SK-N-SH treated with all-trans-retinoic acid at 6 μM for 48 hours (cell line): ENCODE measurements at regions not wholly inside any gene's neighbourhood (a gene's known extent, or its start where the extent isn't known, plus 50 kb on each side); places are given as distances from the start of the nearest gene placed in this dataset.

Experiments used
- ATAC-seq: fragments of 200-7000 bp; cut with Tn5 transposase; 3 replicates; pipeline ENCODE4 v1.9.1; 2020; ENCODE audit warnings: mild to moderate bottlenecking, moderate library complexity
- ARNTL ChIP-seq: fragments of 450-650 bp; formaldehyde crosslinking; IDR thresholded peaks from 2 replicates; pipeline ENCODE4 v1.5.0; 2020; ENCODE audit warnings: low read depth, mild to moderate bottlenecking, moderate library complexity, borderline replicate concordance
- BACH2 ChIP-seq: fragments of 250-450 bp; sonication (Bioruptor Pico); IDR thresholded peaks from 2 replicates; pipeline ENCODE4 v1.9.0; 2021; ENCODE audit warnings: mild to moderate bottlenecking, borderline replicate concordance
- CREB5 ChIP-seq: fragments of 250-450 bp; sonication (Bioruptor Pico); IDR thresholded peaks from 2 replicates; pipeline ENCODE4 v1.5.1; 2020; ENCODE audit warnings: low read depth, mild to moderate bottlenecking, moderate library complexity
- CSDC2 ChIP-seq: fragments of 250-450 bp; sonication (Bioruptor Pico); IDR thresholded peaks from 2 replicates; pipeline ENCODE4 v1.5.0; 2020; ENCODE audit warnings: mild to moderate bottlenecking, moderate library complexity
- CSRNP3 ChIP-seq: fragments of 250-450 bp; sonication (Bioruptor Pico); IDR thresholded peaks from 2 replicates; pipeline ENCODE4 v1.5.1; 2021; ENCODE audit warnings: mild to moderate bottlenecking, moderate library complexity
- ESRRG ChIP-seq: fragments of 250-450 bp; sonication (Bioruptor Pico); IDR thresholded peaks from 2 replicates; pipeline ENCODE4 v1.6.1; 2021; ENCODE audit warnings: mild to moderate bottlenecking
- GLIS3 ChIP-seq: fragments of 250-450 bp; sonication (Bioruptor Pico); IDR thresholded peaks from 2 replicates; pipeline ENCODE4 v1.5.0; 2020; ENCODE audit warnings: mild to moderate bottlenecking, moderate library complexity
- PATZ1 ChIP-seq: fragments of 250-450 bp; sonication (Bioruptor Pico); IDR thresholded peaks from 2 replicates; pipeline ENCODE4 v1.8.0; 2020; ENCODE audit warnings: mild to moderate bottlenecking, moderate library complexity, borderline replicate concordance
- POU6F1 ChIP-seq: fragments of 250-450 bp; sonication (Bioruptor Pico); IDR thresholded peaks from 2 replicates; pipeline ENCODE4 v1.8.0; 2021; ENCODE audit warnings: low read depth, mild to moderate bottlenecking, moderate library complexity, borderline replicate concordance
- PPARA ChIP-seq: fragments of 250-450 bp; sonication (Bioruptor Pico); IDR thresholded peaks from 2 replicates; pipeline ENCODE4 v1.5.0; 2020; ENCODE audit warnings: mild to moderate bottlenecking, borderline replicate concordance
- RARB ChIP-seq: fragments of 250-450 bp; sonication (Bioruptor Pico); IDR thresholded peaks from 2 replicates; pipeline ENCODE4 v1.8.0; 2021; ENCODE audit warnings: mild to moderate bottlenecking, moderate library complexity
- SNAI2 ChIP-seq: fragments of 250-450 bp; sonication (Bioruptor Pico); IDR thresholded peaks from 2 replicates; pipeline ENCODE4 v1.5.0; 2020; ENCODE audit warnings: mild to moderate bottlenecking, moderate library complexity
- TCF4 ChIP-seq: fragments of 250-450 bp; sonication (Bioruptor Pico); IDR thresholded peaks from 2 replicates; pipeline ENCODE4 v1.8.0; 2021; ENCODE audit warnings: mild to moderate bottlenecking, moderate library complexity, borderline replicate concordance
- TOX ChIP-seq: fragments of 250-450 bp; sonication (Bioruptor Pico); IDR thresholded peaks from 2 replicates; pipeline ENCODE4 v1.8.0; 2021; ENCODE audit warnings: mild to moderate bottlenecking, moderate library complexity, borderline replicate concordance
- ZC3H10 ChIP-seq: fragments of 250-450 bp; sonication (Bioruptor Pico); IDR thresholded peaks from 2 replicates; pipeline ENCODE4 v1.5.1; 2021; ENCODE audit warnings: mild to moderate bottlenecking, moderate library complexity
- ZFP3 ChIP-seq: fragments of 250-450 bp; sonication (Bioruptor Pico); IDR thresholded peaks from 2 replicates; pipeline ENCODE4 v1.5.0; 2020; ENCODE audit warnings: mild to moderate bottlenecking, moderate library complexity
- ZFP30 ChIP-seq: fragments of 450-650 bp; formaldehyde crosslinking; IDR thresholded peaks from 2 replicates; pipeline ENCODE4 v1.5.0; 2022; ENCODE audit warnings: mild to moderate bottlenecking, moderate library complexity
- ZNF70 ChIP-seq: fragments of 450-650 bp; formaldehyde crosslinking; IDR thresholded peaks from 2 replicates; pipeline ENCODE4 v1.5.0; 2020; ENCODE audit warnings: mild to moderate bottlenecking, moderate library complexity
- ZNF8 ChIP-seq: fragments of 450-650 bp; formaldehyde crosslinking; IDR thresholded peaks from 2 replicates; pipeline ENCODE4 v1.5.0; 2020; ENCODE audit warnings: mild to moderate bottlenecking, moderate library complexity

- no peak for ATAC-seq
- no peak for TF ChIP-seq ARNTL (CRISPR knock-in tag)
- TF ChIP-seq SNAI2: no peak
- no peak for TF ChIP-seq CSRNP3 (CRISPR knock-in tag)
- no peak for TF ChIP-seq GLIS3 (CRISPR knock-in tag)
Observed at GRCh38 chr9:99471033-99471432, 249.0 kb downstream of the SEC61B start.

- TF ChIP-seq CSRNP3 (CRISPR knock-in tag): no peak
- no peak for TF ChIP-seq BACH2 (CRISPR knock-in tag)
- TF ChIP-seq TCF4 (CRISPR knock-in tag): no peak
- TF ChIP-seq, all 23 proteins: peak for 0
- ATAC-seq: no peak
Observed at GRCh38 chr9:99472240-99472915, 250.3 kb downstream of the SEC61B start.

GRCh38 chr9:99472916-99473245, 250.8 kb downstream of the SEC61B start:
- no peak for ATAC-seq
- TF ChIP-seq POU6F1 (CRISPR knock-in tag) (no peak), ARNTL (CRISPR knock-in tag) (no peak), ZFP30 (no peak), ZNF70 (CRISPR knock-in tag) (no peak), PPARA (no peak), BACH2 (CRISPR knock-in tag) (no peak), ZFP3 (CRISPR knock-in tag) (no peak), ZC3H10 (CRISPR knock-in tag) (no peak), RARB (CRISPR knock-in tag) (no peak), ESRRG (CRISPR knock-in tag) (no peak), TCF4 (CRISPR knock-in tag) (no peak), CSDC2 (no peak), CREB5 (CRISPR knock-in tag) (no peak), SNAI2 (no peak), GLIS3 (CRISPR knock-in tag) (no peak), ZNF8 (CRISPR knock-in tag) (no peak)

GRCh38 chr9:99474186-99474585, 252.1 kb downstream of the SEC61B start:
- no peak for ATAC-seq
- TF ChIP-seq PPARA (no peak), ESRRG (CRISPR knock-in tag) (no peak), PATZ1 (CRISPR knock-in tag) (no peak), TCF4 (CRISPR knock-in tag) (no peak), RARB (CRISPR knock-in tag) (no peak), ZC3H10 (CRISPR knock-in tag) (no peak), CREB5 (CRISPR knock-in tag) (no peak), SNAI2 (no peak), GLIS3 (CRISPR knock-in tag) (no peak), CSDC2 (no peak), TOX (no peak)
